Liver (tissue), 7 donors: ENCODE measurements at regions not wholly inside any gene's neighbourhood (a gene's known extent, or its start where the extent isn't known, plus 50 kb on each side); places are given as distances from the start of the nearest gene placed in this dataset.

Source experiments
- DNase-seq: peaks from one replicate; pipeline ENCODE4 v3.0.0-alpha.2; 2017; ENCODE audit warnings: low spot score
- H3K27ac ChIP-seq, 2 donors: one replicate each; pipeline ENCODE4 v1.7.0; 2013; ENCODE audit warnings: inconsistent platforms in 2 of 2, low read length in 2 of 2, control low read depth in 1 of 2, low read depth in 1 of 2, mild to moderate bottlenecking in 1 of 2
- H3K27me3 ChIP-seq, 4 donors: one replicate each; pipeline versions ENCODE4 v1.6.1 to v1.7.0; 2013; ENCODE audit warnings: low read length in 3 of 4, inconsistent platforms in 1 of 4, mild to moderate bottlenecking in 1 of 4, moderate library complexity in 1 of 4; ENCODE audit not compliant: control insufficient read depth in 4 of 4, insufficient read depth in 4 of 4
- H3K36me3 ChIP-seq, 4 donors: one replicate each; pipeline versions ENCODE4 v1.6.1 to v1.7.0; 2013; ENCODE audit warnings: low read length in 3 of 4, mild to moderate bottlenecking in 3 of 4, low read depth in 1 of 4, moderate library complexity in 1 of 4; ENCODE audit not compliant: control insufficient read depth in 4 of 4, insufficient read depth in 3 of 4
- H3K4me1 ChIP-seq, 4 donors: one replicate each; pipeline versions ENCODE4 v1.6.1 to v1.7.0; 2013; ENCODE audit warnings: low read length in 3 of 4, mild to moderate bottlenecking in 3 of 4, moderate library complexity in 1 of 4; ENCODE audit not compliant: control insufficient read depth in 4 of 4, insufficient read depth in 4 of 4
- H3K4me3 ChIP-seq, 3 donors: one replicate each; pipeline versions ENCODE4 v1.6.1 to v1.7.0; 2013; ENCODE audit warnings: low read length in 3 of 3, control low read depth in 1 of 3, low read depth in 1 of 3, mild to moderate bottlenecking in 1 of 3
- H3K9ac ChIP-seq, 2 donors: one replicate each; pipeline ENCODE4 v1.7.0; 2013; ENCODE audit warnings: low read length in 2 of 2, mild to moderate bottlenecking in 2 of 2, moderate library complexity in 2 of 2, control low read depth in 1 of 2, low read depth in 1 of 2
- H3K9me3 ChIP-seq, 4 donors: one replicate each; pipeline versions ENCODE4 v1.6.1 to v1.7.0; 2013; ENCODE audit warnings: low read length in 3 of 4; ENCODE audit not compliant: control insufficient read depth in 4 of 4
- EGR1 ChIP-seq, 2 donors: IDR thresholded peaks; 2 replicates each; pipeline ENCODE4 v1.6.1; 2016 to 2018; ENCODE audit warnings: antibody characterized with exemption in 2 of 2, low read depth in 2 of 2
- FOXA1 ChIP-seq: IDR thresholded peaks from 2 replicates; pipeline ENCODE4 v1.6.1; 2016; ENCODE audit warnings: antibody characterized with exemption
- FOXA2 ChIP-seq: IDR thresholded peaks from 2 replicates; pipeline ENCODE4 v1.6.1; 2016; ENCODE audit warnings: antibody characterized with exemption
- HNF4A ChIP-seq, 2 donors: conservative IDR thresholded peaks; 2 replicates each; pipeline ENCODE4 v1.6.1; 2016; ENCODE audit warnings: antibody characterized with exemption in 2 of 2, mild to moderate bottlenecking in 2 of 2
- HNF4G ChIP-seq: IDR thresholded peaks from 2 replicates; pipeline ENCODE4 v1.6.1; 2016; ENCODE audit warnings: antibody characterized with exemption
- JUND ChIP-seq, 2 donors: IDR thresholded peaks; 2 replicates each; pipeline ENCODE4 v1.6.1; 2016; ENCODE audit warnings: antibody characterized with exemption in 2 of 2
- MAX ChIP-seq: IDR thresholded peaks from 2 replicates; pipeline ENCODE4 v1.6.1; 2016; ENCODE audit warnings: antibody characterized with exemption
- RAD21 ChIP-seq, 2 donors: IDR thresholded peaks; 2 replicates each; pipeline ENCODE4 v1.6.1; 2016; ENCODE audit warnings: antibody characterized with exemption in 2 of 2, mild to moderate bottlenecking in 2 of 2
- REST ChIP-seq: IDR thresholded peaks from 2 replicates; pipeline ENCODE4 v1.6.1; 2016; ENCODE audit warnings: antibody characterized with exemption, mild to moderate bottlenecking
- RXRA ChIP-seq, 2 donors: IDR thresholded peaks; 2 replicates each; pipeline ENCODE4 v1.6.1; 2017 to 2018; ENCODE audit warnings: antibody characterized with exemption in 2 of 2, mild to moderate bottlenecking in 1 of 2
- SP1 ChIP-seq: IDR thresholded peaks from 2 replicates; pipeline ENCODE4 v1.6.1; 2018; ENCODE audit warnings: antibody characterized with exemption, mild to moderate bottlenecking
- TAF1 ChIP-seq: conservative IDR thresholded peaks from 2 replicates; pipeline ENCODE4 v1.6.1; 2016; ENCODE audit warnings: antibody characterized with exemption, mild to moderate bottlenecking
- YY1 ChIP-seq: IDR thresholded peaks from 2 replicates; pipeline ENCODE4 v1.6.1; 2016; ENCODE audit warnings: antibody characterized with exemption, mild to moderate bottlenecking
- ZBTB33 ChIP-seq: IDR thresholded peaks from 2 replicates; pipeline ENCODE4 v1.6.1; 2016; ENCODE audit warnings: antibody characterized with exemption
- WGBS: extraction: QIAGEN DNeasy Blood & Tissue Kit; methylation state at CpG from one replicate; pipeline ENCODE4 v1.1.7; 2013; 5-methylcytosine and 5-hydroxymethylcytosine counted together
- donor health status: healthy.
- donor health status: healthy.
- donor health status: healthy.
- donor health status: healthy.

GRCh38 chr12:87756111-87756510, 273.1 kb downstream of the C12orf50 start (continued):
- TF ChIP-seq REST: no peak

- Histone ChIP-seq H3K9ac (no peak overlapping the region), H3K27me3 (no peaks in the 10 kb centered on the region), H3K27ac (peak overlapping the region; percentile 25 to 35), H3K36me3 (no peaks in the 10 kb centered on the region), H3K9me3 (no peaks in the 10 kb centered on the region), H3K4me1 (peaks cover 0 to 15% (median 5%) of the 10 kb centered on the region in 4 donors), H3K4me3 (peak overlapping the region in 1 of 3 donors; percentile 14)
- no peak for DNase-seq
- TF ChIP-seq RAD21 (IDR thresholded peaks at IDR 0.05) (peak in 1 of 2 donors; percentile 24), SP1 (peak; percentile 98), MAX (no peak), FOXA2 (peak; percentile 41), RXRA (IDR thresholded peaks at IDR 0.05) (peak; percentile 47 to 77), JUND (IDR thresholded peaks at IDR 0.05) (peak; percentile 13 to 28), FOXA1 (no peak), TAF1 (no peak), YY1 (peak; percentile 20), HNF4G (peak; percentile 60), REST (peak; percentile 41), EGR1 (IDR thresholded peaks at IDR 0.05; ENCODE audit: low read depth in 2 of 2) (no peak), HNF4A (conservative IDR thresholded peaks at IDR 0.05) (peak; percentile 54 to 78), ZBTB33 (no peak)
- 35% methylated on average over 2 of the region's 2 CpGs for WGBS
Observed at GRCh38 chr12:87728931-87729593, 300.1 kb downstream of the C12orf50 start.
